B cell (primary cell): ENCODE measurements at regions not wholly inside any gene's neighbourhood (a gene's known extent, or its start where the extent isn't known, plus 50 kb on each side); places are given as distances from the start of the nearest gene placed in this dataset.
"Not testable (repeated sequence)": the region's sequence is repeated elsewhere in the genome, so short reads cannot be mapped to it uniquely, and the experiment has no call there.

Experiments
- CTCF ChIP-seq: fragments of 200-600 bp; IDR thresholded peaks from one replicate; pipeline ENCODE4 v1.8.0; 2022; ENCODE audit warnings: antibody characterized with exemption, mild to moderate bottlenecking
- EZH2 ChIP-seq: IDR thresholded peaks from 2 replicates; pipeline ENCODE4 v1.6.1; 2012; ENCODE audit warnings: borderline replicate concordance, low read depth, mild to moderate bottlenecking, moderate library complexity, low read length; ENCODE audit not compliant: insufficient read depth, poor library complexity, severe bottlenecking

- TF ChIP-seq CTCF, EZH2: not testable (repeated sequence)
These were observed 90.2 kb upstream of the ZNF322 start for GRCh38 chr6:26749759-26750126.
